Liver (tissue), 8 donors: ENCODE measurements at regions not wholly inside any gene's neighbourhood (a gene's known extent, or its start where the extent isn't known, plus 50 kb on each side); places are given as distances from the start of the nearest gene placed in this dataset.

ENCODE experiments used
- DNase-seq: peaks from one replicate; pipeline ENCODE4 v3.0.0-alpha.2; 2017; ENCODE audit warnings: low spot score
- H3K27ac ChIP-seq, 2 donors: one replicate each; pipeline ENCODE4 v1.7.0; 2013; ENCODE audit warnings: inconsistent platforms in 2 of 2, low read length in 2 of 2, control low read depth in 1 of 2, low read depth in 1 of 2, mild to moderate bottlenecking in 1 of 2
- H3K27me3 ChIP-seq, 4 donors: one replicate each; pipeline versions ENCODE4 v1.6.1 to v1.7.0; 2013; ENCODE audit warnings: low read length in 3 of 4, inconsistent platforms in 1 of 4, mild to moderate bottlenecking in 1 of 4, moderate library complexity in 1 of 4; ENCODE audit not compliant: control insufficient read depth in 4 of 4, insufficient read depth in 4 of 4
- H3K36me3 ChIP-seq, 4 donors: one replicate each; pipeline versions ENCODE4 v1.6.1 to v1.7.0; 2013; ENCODE audit warnings: low read length in 3 of 4, mild to moderate bottlenecking in 3 of 4, low read depth in 1 of 4, moderate library complexity in 1 of 4; ENCODE audit not compliant: control insufficient read depth in 4 of 4, insufficient read depth in 3 of 4
- H3K4me1 ChIP-seq, 4 donors: one replicate each; pipeline versions ENCODE4 v1.6.1 to v1.7.0; 2013; ENCODE audit warnings: low read length in 3 of 4, mild to moderate bottlenecking in 3 of 4, moderate library complexity in 1 of 4; ENCODE audit not compliant: control insufficient read depth in 4 of 4, insufficient read depth in 4 of 4
- H3K4me3 ChIP-seq, 3 donors: one replicate each; pipeline versions ENCODE4 v1.6.1 to v1.7.0; 2013; ENCODE audit warnings: low read length in 3 of 3, control low read depth in 1 of 3, low read depth in 1 of 3, mild to moderate bottlenecking in 1 of 3
- H3K9ac ChIP-seq, 2 donors: one replicate each; pipeline ENCODE4 v1.7.0; 2013; ENCODE audit warnings: low read length in 2 of 2, mild to moderate bottlenecking in 2 of 2, moderate library complexity in 2 of 2, control low read depth in 1 of 2, low read depth in 1 of 2
- H3K9me3 ChIP-seq, 4 donors: one replicate each; pipeline versions ENCODE4 v1.6.1 to v1.7.0; 2013; ENCODE audit warnings: low read length in 3 of 4; ENCODE audit not compliant: control insufficient read depth in 4 of 4
- ATF3 ChIP-seq: IDR thresholded peaks from 2 replicates; pipeline ENCODE4 v1.6.1; 2016; ENCODE audit warnings: antibody characterized with exemption
- CTCF ChIP-seq: fragments of 150-350 bp; IDR thresholded peaks from 2 replicates; pipeline ENCODE4 v1.5.1; 2017; ENCODE audit warnings: improper control_type of control experiment, low read depth, low read length; ENCODE audit not compliant: missing input control
- EGR1 ChIP-seq, 2 donors: IDR thresholded peaks; 2 replicates each; pipeline ENCODE4 v1.6.1; 2016 to 2018; ENCODE audit warnings: antibody characterized with exemption in 2 of 2, low read depth in 2 of 2
- FOXA1 ChIP-seq: IDR thresholded peaks from 2 replicates; pipeline ENCODE4 v1.6.1; 2016; ENCODE audit warnings: antibody characterized with exemption
- FOXA2 ChIP-seq: IDR thresholded peaks from 2 replicates; pipeline ENCODE4 v1.6.1; 2016; ENCODE audit warnings: antibody characterized with exemption
- GABPA ChIP-seq, 2 donors: IDR thresholded peaks in 1 of 2; conservative IDR thresholded peaks in 1 of 2; 2 replicates each; pipeline ENCODE4 v1.6.1; 2016; ENCODE audit warnings: antibody characterized with exemption in 2 of 2, mild to moderate bottlenecking in 1 of 2, moderate library complexity in 1 of 2
- HNF4A ChIP-seq, 2 donors: conservative IDR thresholded peaks; 2 replicates each; pipeline ENCODE4 v1.6.1; 2016; ENCODE audit warnings: antibody characterized with exemption in 2 of 2, mild to moderate bottlenecking in 2 of 2
- HNF4G ChIP-seq: IDR thresholded peaks from 2 replicates; pipeline ENCODE4 v1.6.1; 2016; ENCODE audit warnings: antibody characterized with exemption
- JUND ChIP-seq, 2 donors: IDR thresholded peaks; 2 replicates each; pipeline ENCODE4 v1.6.1; 2016; ENCODE audit warnings: antibody characterized with exemption in 2 of 2
- NR2F2 ChIP-seq: IDR thresholded peaks from 2 replicates; pipeline ENCODE4 v1.6.1; 2016; ENCODE audit warnings: antibody characterized with exemption
- RAD21 ChIP-seq, 2 donors: IDR thresholded peaks; 2 replicates each; pipeline ENCODE4 v1.6.1; 2016; ENCODE audit warnings: antibody characterized with exemption in 2 of 2, mild to moderate bottlenecking in 2 of 2
- REST ChIP-seq: IDR thresholded peaks from 2 replicates; pipeline ENCODE4 v1.6.1; 2016; ENCODE audit warnings: antibody characterized with exemption, mild to moderate bottlenecking
- RXRA ChIP-seq, 2 donors: IDR thresholded peaks; 2 replicates each; pipeline ENCODE4 v1.6.1; 2017 to 2018; ENCODE audit warnings: antibody characterized with exemption in 2 of 2, mild to moderate bottlenecking in 1 of 2
- SP1 ChIP-seq: IDR thresholded peaks from 2 replicates; pipeline ENCODE4 v1.6.1; 2018; ENCODE audit warnings: antibody characterized with exemption, mild to moderate bottlenecking
- TAF1 ChIP-seq: conservative IDR thresholded peaks from 2 replicates; pipeline ENCODE4 v1.6.1; 2016; ENCODE audit warnings: antibody characterized with exemption, mild to moderate bottlenecking
- YY1 ChIP-seq: IDR thresholded peaks from 2 replicates; pipeline ENCODE4 v1.6.1; 2016; ENCODE audit warnings: antibody characterized with exemption, mild to moderate bottlenecking
- WGBS: extraction: QIAGEN DNeasy Blood & Tissue Kit; methylation state at CpG from one replicate; pipeline ENCODE4 v1.1.7; 2013; 5-methylcytosine and 5-hydroxymethylcytosine counted together
- TF ChIP-seq, protein P1 (sequence below): IDR thresholded peaks from 2 replicates; pipeline ENCODE4 v1.6.1; 2016; ENCODE audit warnings: antibody characterized with exemption
- TF ChIP-seq, protein P2 (sequence below): IDR thresholded peaks from 2 replicates; pipeline ENCODE4 v1.6.1; 2016; ENCODE audit warnings: antibody characterized with exemption
- donor health status: healthy.
- donor health status: healthy.
- donor health status: healthy.
- donor health status: healthy.
- donor health status: healthy.

DNA sequence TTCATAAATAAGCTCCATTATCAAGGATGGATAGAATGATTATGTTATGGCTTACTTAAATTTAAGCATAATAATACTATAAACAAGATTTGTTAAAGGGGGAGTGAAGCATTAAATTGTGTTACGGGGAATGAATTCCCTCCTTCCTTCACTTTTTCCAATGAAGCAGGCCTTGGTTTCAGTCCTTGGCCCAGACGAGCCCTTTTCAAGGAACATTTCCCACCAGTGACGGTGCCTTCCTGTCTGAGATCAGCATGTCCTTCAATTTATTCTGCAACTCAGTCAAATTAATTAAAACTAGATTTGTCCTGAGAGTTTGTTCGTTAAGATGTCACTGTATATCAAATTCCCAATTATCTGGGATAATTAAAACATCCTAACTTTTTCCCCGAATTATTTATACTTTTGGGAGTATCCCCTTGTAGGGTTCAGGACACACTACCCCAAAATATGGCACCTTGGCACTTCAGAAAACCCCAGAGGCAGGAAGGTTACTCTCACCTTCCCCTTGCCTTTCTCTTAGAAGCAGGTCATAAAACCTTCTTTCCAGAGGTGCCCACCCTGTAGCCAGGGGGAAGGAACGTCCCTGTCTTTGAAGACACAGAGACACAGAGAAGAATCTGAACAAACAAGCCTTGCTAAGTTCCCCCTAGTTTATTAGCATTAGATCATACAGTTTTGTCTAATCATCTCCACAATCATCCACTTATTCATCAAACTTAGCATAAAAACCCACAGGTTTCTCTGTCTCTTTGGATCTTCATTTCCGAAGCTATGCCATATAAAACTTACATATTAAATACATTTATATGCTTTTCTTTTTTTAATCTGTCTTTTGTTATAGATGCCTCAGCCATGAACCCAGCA is 86.2 kb upstream of the ARHGAP29 start:
- H3K9ac ChIP-seq = no peak overlapping the region
- WGBS = 83% methylated on average over 7 of the region's 7 CpGs
- DNase-seq = no peak
- H3K4me1 ChIP-seq = peaks cover 0 to 4% (median 2%) of the 10 kb centered on the region in 4 donors
- no peaks in the 10 kb centered on the region for H3K36me3 ChIP-seq
- H3K9me3 ChIP-seq = no peaks in the 10 kb centered on the region
- no peaks in the 10 kb centered on the region for H3K27me3 ChIP-seq
- H3K4me3 ChIP-seq = no peak overlapping the region
- no peak for TF ChIP-seq REST
- no peak for TF ChIP-seq YY1
- TF ChIP-seq HNF4A (conservative IDR thresholded peaks at IDR 0.05) = no peak
- TF ChIP-seq, protein P1, sequence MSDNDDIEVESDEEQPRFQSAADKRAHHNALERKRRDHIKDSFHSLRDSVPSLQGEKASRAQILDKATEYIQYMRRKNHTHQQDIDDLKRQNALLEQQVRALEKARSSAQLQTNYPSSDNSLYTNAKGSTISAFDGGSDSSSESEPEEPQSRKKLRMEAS = no peak
- no peak for TF ChIP-seq JUND (IDR thresholded peaks at IDR 0.05)
- no peak for TF ChIP-seq GABPA (IDR thresholded peaks at IDR 0.05 in 1 of 2, conservative IDR thresholded peaks at IDR 0.05 in 1 of 2)
- TF ChIP-seq, protein P2, sequence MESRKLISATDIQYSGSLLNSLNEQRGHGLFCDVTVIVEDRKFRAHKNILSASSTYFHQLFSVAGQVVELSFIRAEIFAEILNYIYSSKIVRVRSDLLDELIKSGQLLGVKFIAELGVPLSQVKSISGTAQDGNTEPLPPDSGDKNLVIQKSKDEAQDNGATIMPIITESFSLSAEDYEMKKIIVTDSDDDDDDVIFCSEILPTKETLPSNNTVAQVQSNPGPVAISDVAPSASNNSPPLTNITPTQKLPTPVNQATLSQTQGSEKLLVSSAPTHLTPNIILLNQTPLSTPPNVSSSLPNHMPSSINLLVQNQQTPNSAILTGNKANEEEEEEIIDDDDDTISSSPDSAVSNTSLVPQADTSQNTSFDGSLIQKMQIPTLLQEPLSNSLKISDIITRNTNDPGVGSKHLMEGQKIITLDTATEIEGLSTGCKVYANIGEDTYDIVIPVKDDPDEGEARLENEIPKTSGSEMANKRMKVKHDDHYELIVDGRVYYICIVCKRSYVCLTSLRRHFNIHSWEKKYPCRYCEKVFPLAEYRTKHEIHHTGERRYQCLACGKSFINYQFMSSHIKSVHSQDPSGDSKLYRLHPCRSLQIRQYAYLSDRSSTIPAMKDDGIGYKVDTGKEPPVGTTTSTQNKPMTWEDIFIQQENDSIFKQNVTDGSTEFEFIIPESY = no peak
- no peak for TF ChIP-seq FOXA2
- no peak for TF ChIP-seq HNF4G
- TF ChIP-seq FOXA1 = no peak
- TF ChIP-seq SP1 = no peak
- no peak for TF ChIP-seq RXRA (IDR thresholded peaks at IDR 0.05)
- TF ChIP-seq CTCF = no peak
- no peak for TF ChIP-seq ATF3
- no peak for TF ChIP-seq EGR1 (IDR thresholded peaks at IDR 0.05; ENCODE audit: low read depth in 2 of 2)
- no peak for TF ChIP-seq RAD21 (IDR thresholded peaks at IDR 0.05)
- TF ChIP-seq NR2F2 = no peak
- TF ChIP-seq TAF1 = no peak
- H3K27ac ChIP-seq = no peak overlapping the region
